ENCODE measurements at regions not wholly inside any gene's neighbourhood (a gene's known extent, or its start where the extent isn't known, plus 50 kb on each side); places are given as distances from the start of the nearest gene placed in this dataset.
"Not testable (repeated sequence)": the region's sequence is repeated elsewhere in the genome, so short reads cannot be mapped to it uniquely, and the experiment has no call there.

GRCh38 chr16:17989255-17989654, 347.3 kb downstream of the NPIPA8 start:
- DNase-seq (ENCODE audit: low spot score): no peak
- FAIRE-seq: no peak

GRCh38 chr16:17988839-17989238, 347.7 kb downstream of the NPIPA8 start:
- DNase-seq (ENCODE audit: low spot score) (no peak), FAIRE-seq (no peak)

GRCh38 chr16:17986991-17987390, 349.5 kb downstream of the NPIPA8 start:
- no peak for FAIRE-seq

DNA sequence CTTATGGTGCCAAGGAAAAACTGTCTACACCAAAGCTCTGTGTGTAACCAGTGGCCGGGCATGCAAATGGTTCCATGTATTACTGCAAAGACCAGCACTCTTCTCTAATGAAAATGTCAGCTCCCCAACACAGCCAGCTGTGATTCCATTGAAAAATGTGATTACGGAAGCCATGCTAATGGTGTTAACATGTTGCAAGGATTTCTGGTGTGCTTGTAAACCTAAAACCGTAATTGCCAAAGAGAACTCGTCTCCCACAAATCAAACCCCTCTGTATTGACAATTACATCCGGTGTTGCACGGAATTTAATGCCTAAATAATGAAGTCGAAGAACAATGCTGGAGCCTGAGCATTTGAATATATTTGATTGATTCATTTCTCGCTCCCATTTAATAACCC, 351.7 kb downstream of the NPIPA8 start:
- FAIRE-seq (no peak), DNase-seq (ENCODE audit: low spot score) (no peak)

More at GRCh38 chr16:17986991-17987390, 349.5 kb downstream of the NPIPA8 start:
- DNase-seq (ENCODE audit: low spot score): no peak

GRCh38 chr16:17983847-17984639, 352.5 kb downstream of the NPIPA8 start:
- DNase-seq (ENCODE audit: low spot score) (no peak), FAIRE-seq (no peak)

GRCh38 chr16:17983114-17983513, 353.4 kb downstream of the NPIPA8 start:
- FAIRE-seq: no peak
- DNase-seq (ENCODE audit: low spot score): no peak

DNA sequence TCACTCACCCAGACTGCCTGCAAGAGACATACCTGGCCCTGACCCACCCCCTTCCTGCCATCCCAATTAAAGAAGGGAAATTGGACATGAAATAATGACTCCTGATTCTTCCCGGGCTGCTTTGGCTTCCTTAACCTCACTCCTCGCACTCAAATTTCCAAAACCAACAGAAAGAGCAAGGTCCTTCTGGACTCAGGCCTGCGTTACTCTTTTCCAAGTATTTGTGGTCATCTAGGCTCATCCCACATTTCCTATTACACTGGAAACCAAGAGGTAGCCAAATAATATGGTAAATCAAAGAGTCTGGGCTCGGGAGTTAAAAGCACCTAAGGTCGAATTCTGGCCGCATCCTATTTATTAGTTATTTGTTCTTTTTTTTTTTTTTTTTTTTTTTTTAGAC, 359.3 kb downstream of the NPIPA8 start:
- no peak for FAIRE-seq
- DNase-seq (ENCODE audit: low spot score): no peak

DNA sequence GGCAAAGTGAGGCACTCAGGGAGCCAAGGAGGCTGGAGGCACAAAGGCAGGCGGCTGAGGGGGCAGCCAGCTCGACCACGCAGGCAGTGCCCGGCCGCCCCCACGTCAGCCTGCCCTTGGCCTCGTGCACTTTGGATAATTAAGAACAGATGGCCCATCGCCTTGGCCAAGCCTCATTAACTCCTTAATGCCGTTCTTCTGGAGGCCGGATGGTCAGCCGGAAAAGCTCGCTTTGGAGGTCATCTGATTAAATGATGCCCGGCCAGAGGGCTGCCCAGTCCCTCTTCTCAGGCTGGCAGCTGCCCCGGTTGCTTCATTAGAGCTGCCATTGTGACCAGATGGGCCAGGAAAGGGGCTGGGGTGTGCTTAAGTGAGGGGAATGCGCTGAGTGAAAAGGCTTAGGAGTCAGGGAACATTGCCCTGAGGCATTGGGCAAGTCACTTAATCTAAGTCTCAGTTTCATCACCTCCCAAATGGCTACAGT, 364.0 kb downstream of the NPIPA8 start:
- FAIRE-seq (no peak), DNase-seq (ENCODE audit: low spot score) (no peak)

DNA sequence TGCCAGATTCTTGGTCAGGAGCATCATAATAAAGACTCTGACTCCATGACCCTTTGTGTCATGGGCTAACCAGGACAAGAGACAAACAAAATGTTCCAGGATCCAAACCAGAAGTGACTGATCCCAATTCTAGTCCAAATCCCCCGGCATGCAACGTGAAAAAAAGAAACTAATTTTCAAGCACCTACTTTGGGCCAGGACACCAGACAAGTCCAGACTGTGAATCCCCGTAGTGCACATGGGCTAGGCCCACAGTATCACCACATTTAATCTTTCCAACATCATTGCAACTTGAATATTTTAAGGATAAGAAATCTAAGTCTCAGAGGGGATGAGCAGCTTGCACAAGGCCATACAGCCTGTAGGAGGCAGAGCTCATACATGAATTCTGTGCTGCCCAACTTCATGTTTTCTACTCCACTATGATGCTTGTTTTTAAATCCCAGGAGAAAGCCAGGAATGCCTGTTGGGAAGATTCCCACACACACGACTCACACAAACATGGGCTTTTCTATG, 365.7 kb downstream of the NPIPA8 start:
- FAIRE-seq (no peak), DNase-seq (ENCODE audit: low spot score) (no peak)

DNA sequence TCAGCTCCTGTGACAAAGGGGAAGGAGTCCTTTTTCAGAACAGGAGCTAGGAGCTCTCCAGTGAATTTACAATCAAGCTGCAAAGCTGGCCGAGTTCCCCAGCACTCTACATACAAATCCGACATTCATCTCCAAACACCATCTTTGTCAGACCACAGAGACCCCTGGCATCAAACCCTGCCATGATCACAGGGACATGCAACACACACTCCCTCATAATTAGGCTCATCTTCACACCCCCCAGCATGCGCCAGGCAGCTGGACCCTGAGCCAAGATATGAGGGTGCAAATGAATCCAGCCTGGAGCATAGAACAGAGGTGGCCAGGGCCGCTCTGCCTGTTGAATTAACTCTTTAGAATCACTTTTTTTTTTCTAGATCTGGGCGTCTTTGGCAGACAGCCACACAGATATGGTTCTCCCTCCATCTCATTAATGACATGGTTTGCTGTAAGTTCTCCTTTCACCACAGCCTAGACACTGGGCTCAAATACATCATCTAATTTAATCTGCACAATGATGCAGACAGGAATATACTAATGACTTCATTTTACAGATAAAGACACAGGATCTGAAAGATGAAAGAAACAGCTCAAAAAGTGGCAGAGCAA, 366.3 kb downstream of the NPIPA8 start:
- FAIRE-seq: no peak
- no peak for DNase-seq (ENCODE audit: low spot score)

GRCh38 chr16:17965133-17965900, 371.2 kb downstream of the NPIPA8 start:
- DNase-seq (ENCODE audit: low spot score) (no peak), FAIRE-seq (no peak)

DNA sequence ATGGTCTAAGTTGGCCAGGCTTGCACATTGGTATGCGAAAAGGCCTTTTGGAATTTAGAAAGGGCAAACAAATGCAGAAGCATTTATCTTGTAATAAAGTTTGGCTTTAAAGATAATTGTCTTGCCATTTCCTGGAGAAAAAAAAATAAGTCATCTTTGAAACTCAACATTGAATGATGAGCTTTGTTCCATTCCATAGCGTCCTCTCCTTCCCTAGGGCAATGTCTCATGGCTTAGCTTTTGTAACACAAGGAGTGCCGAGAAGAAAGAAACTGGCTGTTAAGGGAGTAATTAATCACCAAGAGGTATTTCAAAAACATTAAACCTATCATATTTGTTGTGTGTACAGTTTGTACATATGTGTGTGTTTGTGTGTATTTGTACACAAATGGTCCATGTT, 372.3 kb downstream of the NPIPA8 start:
- no peak for DNase-seq (ENCODE audit: low spot score)
- no peak for FAIRE-seq

- DNase-seq (ENCODE audit: low spot score) (no peak), FAIRE-seq (no peak)
Observed at GRCh38 chr16:17963185-17963836, 373.2 kb downstream of the NPIPA8 start.

DNA sequence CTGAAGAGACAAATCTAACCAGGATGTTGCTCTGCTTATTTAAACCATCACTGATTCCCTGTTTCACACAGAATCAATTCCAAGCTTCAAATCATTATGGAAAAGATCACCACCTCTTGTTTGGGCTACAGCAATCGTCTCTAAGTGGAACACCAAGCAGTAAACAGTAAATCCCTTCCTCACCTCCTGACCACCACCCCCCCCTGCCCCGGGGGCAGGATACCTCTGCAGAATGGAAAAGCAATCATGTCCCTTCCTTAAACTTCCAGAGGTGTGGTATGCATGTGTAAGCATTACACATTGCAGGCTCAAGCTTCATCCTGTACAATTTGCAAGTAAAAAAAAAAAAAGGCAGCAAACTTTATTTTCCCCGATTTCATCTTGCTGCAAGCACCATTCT, 373.8 kb downstream of the NPIPA8 start:
- DNase-seq (ENCODE audit: low spot score): no peak

DNA sequence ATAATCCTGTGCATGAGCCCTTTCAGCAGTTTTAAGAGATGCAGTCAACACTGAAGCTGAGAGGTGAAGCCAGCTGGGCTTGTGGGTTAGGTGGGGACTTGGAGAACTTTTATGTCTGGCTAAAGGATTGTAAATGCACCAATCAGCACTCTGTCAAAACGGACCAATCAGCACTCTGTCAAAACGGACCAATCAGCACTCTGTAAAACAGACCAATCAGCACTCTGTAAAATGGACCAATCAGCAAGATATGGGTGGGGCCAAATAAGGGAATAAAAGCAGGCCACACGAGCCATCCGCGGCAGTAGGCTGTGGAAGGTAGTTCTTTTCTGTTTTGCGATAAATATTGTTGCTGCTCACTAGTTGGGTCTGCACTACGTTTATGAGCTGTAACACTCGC, 374.7 kb downstream of the NPIPA8 start:
- FAIRE-seq: not testable (repeated sequence)

More for the DNA sequence above, 373.8 kb downstream of the NPIPA8 start:
- no peak for FAIRE-seq

GRCh38 chr16:17951378-17951777, 385.2 kb downstream of the NPIPA8 start:
- FAIRE-seq: no peak
- DNase-seq (ENCODE audit: low spot score): no peak

More for the DNA sequence above, 374.7 kb downstream of the NPIPA8 start:
- DNase-seq (ENCODE audit: low spot score): not testable (repeated sequence)

- DNase-seq (ENCODE audit: low spot score): no peak
- no peak for FAIRE-seq
Observed at GRCh38 chr16:17949982-17950250, 386.6 kb downstream of the NPIPA8 start.

- DNase-seq (ENCODE audit: low spot score): no peak
- no peak for FAIRE-seq
Observed at GRCh38 chr16:17949141-17949981, 387.2 kb downstream of the NPIPA8 start.

DNA sequence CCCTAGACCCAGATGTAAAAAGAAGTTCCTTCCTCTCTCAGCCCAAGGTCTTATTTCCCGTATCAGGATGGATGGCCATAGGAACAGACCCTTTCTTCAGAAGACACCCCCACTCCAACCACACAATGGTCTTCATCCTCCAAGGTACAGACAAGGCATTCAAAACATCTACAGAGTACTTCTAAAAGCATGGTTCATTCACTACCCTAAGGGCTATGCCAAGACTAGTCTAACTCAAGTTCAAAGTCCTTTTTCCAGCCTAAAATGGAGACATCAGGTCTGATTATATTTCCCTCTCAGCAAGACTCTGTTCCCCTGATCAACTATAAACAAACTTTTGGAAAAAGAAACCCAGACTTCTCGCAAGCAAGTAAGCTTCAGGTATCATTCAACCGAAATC, 388.9 kb downstream of the NPIPA8 start:
- FAIRE-seq: no peak
- no peak for DNase-seq (ENCODE audit: low spot score)

- no peak for FAIRE-seq
Observed at GRCh38 chr16:17947165-17947564, 389.4 kb downstream of the NPIPA8 start.

More at GRCh38 chr16:17947165-17947564, 389.4 kb downstream of the NPIPA8 start:
- no peak for DNase-seq (ENCODE audit: low spot score)

Measured in urothelium cell line (cell line).